HEK293T (cell line): ENCODE measurements at regions not wholly inside any gene's neighbourhood (a gene's known extent, or its start where the extent isn't known, plus 50 kb on each side); places are given as distances from the start of the nearest gene placed in this dataset.

Experiments used
- ARNT ChIP-seq: fragments of 450-650 bp; IDR thresholded peaks from 2 replicates; pipeline ENCODE4 v1.6.1; 2017; ENCODE audit warnings: mild to moderate bottlenecking
- BHLHE40 ChIP-seq: fragments of 450-650 bp; IDR thresholded peaks from 2 replicates; pipeline ENCODE4 v1.6.1; 2016; ENCODE audit warnings: mild to moderate bottlenecking, moderate library complexity, borderline replicate concordance
- ELF4 ChIP-seq: fragments of 450-650 bp; IDR thresholded peaks from 2 replicates; pipeline ENCODE4 v1.6.1; 2017; ENCODE audit warnings: antibody characterized with exemption
- FOXA1 ChIP-seq: fragments of 450-650 bp; IDR thresholded peaks from 2 replicates; pipeline ENCODE4 v1.6.1; 2016; ENCODE audit warnings: mild to moderate bottlenecking
- FOXK2 ChIP-seq: fragments of 450-650 bp; IDR thresholded peaks from 2 replicates; pipeline ENCODE4 v1.6.1; 2016; ENCODE audit warnings: mild to moderate bottlenecking
- FOXM1 ChIP-seq: fragments of 450-650 bp; IDR thresholded peaks from 2 replicates; pipeline ENCODE4 v1.6.1; 2017; ENCODE audit warnings: mild to moderate bottlenecking, borderline replicate concordance
- L3MBTL2 ChIP-seq: fragments of 450-650 bp; conservative IDR thresholded peaks from 2 replicates; pipeline ENCODE4 v1.6.1; 2016; ENCODE audit warnings: mild to moderate bottlenecking
- LEF1 ChIP-seq: fragments of 450-650 bp; IDR thresholded peaks from 2 replicates; pipeline ENCODE4 v1.6.1; 2017; ENCODE audit warnings: mild to moderate bottlenecking, borderline replicate concordance
- NFRKB ChIP-seq: fragments of 450-650 bp; IDR thresholded peaks from 2 replicates; pipeline ENCODE4 v1.6.1; 2016; ENCODE audit warnings: mild to moderate bottlenecking, moderate library complexity
- SP1 ChIP-seq: fragments of 450-650 bp; IDR thresholded peaks from 2 replicates; pipeline ENCODE4 v1.6.1; 2017
- TARDBP ChIP-seq: fragments of 450-650 bp; IDR thresholded peaks from 2 replicates; pipeline ENCODE4 v1.6.1; 2016
- ZNF384 ChIP-seq: fragments of 450-650 bp; IDR thresholded peaks from 2 replicates; pipeline ENCODE4 v1.6.1; 2016
- TF ChIP-seq, protein P1 (sequence below): fragments of 450-650 bp; IDR thresholded peaks from 2 replicates; pipeline ENCODE4 v1.6.1; 2016

DNA sequence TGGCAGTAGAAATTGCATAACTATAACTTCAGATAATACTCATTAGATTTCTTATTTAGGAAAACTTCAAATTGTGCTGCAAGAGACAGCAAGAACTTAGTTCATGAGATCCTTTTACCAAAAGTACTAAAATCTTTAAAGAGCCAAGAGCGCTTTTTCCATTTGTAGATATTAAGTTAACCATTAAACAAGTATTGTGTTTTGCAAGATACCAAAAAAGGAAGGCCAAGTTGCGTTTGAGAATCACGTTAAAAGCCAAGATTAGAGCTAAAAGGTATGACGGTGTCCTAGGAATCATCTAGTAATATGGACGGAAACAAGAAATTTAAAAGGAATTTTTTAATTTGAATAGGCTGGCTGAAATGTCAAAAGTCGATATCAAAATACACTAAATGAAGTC is 361.3 kb upstream of the LYPLAL1 start:
- TF ChIP-seq NFRKB: no peak
- TF ChIP-seq FOXM1: no peak
- TF ChIP-seq FOXK2: no peak
- TF ChIP-seq L3MBTL2: no peak
- no peak for TF ChIP-seq TARDBP
- no peak for TF ChIP-seq LEF1
- TF ChIP-seq ELF4: no peak
- no peak for TF ChIP-seq FOXA1
- no peak for TF ChIP-seq ARNT
- no peak for TF ChIP-seq BHLHE40
- TF ChIP-seq, protein P1, sequence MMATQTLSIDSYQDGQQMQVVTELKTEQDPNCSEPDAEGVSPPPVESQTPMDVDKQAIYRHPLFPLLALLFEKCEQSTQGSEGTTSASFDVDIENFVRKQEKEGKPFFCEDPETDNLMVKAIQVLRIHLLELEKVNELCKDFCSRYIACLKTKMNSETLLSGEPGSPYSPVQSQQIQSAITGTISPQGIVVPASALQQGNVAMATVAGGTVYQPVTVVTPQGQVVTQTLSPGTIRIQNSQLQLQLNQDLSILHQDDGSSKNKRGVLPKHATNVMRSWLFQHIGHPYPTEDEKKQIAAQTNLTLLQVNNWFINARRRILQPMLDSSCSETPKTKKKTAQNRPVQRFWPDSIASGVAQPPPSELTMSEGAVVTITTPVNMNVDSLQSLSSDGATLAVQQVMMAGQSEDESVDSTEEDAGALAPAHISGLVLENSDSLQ: no peak
- no peak for TF ChIP-seq SP1
- no peak for TF ChIP-seq ZNF384
